Left ventricle myocardium inferior (tissue), 1 donor: ENCODE measurements at regions not wholly inside any gene's neighbourhood (a gene's known extent, or its start where the extent isn't known, plus 50 kb on each side); places are given as distances from the start of the nearest gene placed in this dataset.

Experiments
- DNase-seq: peaks from one replicate; pipeline ENCODE4 v3.0.0-alpha.2; 2020
- H3K27ac ChIP-seq: fragments of 200-600 bp; replicated peaks from 2 replicates; pipeline ENCODE4 v1.8.0; 2021
- H3K27me3 ChIP-seq: fragments of 200-600 bp; 2 replicates; pipeline ENCODE4 v1.8.0; 2021; ENCODE audit warnings: low read depth
- H3K36me3 ChIP-seq: fragments of 200-600 bp; 2 replicates; pipeline ENCODE4 v1.8.0; 2021
- H3K4me1 ChIP-seq: fragments of 200-600 bp; 2 replicates; pipeline ENCODE4 v1.8.0; 2021
- H3K4me3 ChIP-seq: fragments of 200-600 bp; 2 replicates; pipeline ENCODE4 v1.8.0; 2021; ENCODE audit warnings: mild to moderate bottlenecking, moderate library complexity
- H3K9me3 ChIP-seq: fragments of 200-600 bp; replicated peaks from 2 replicates; pipeline ENCODE4 v1.8.0; 2021
- intact Hi-C: fragments of 100-400 bp; cut with micrococcal nuclease; formaldehyde crosslinking; loops from one replicate; pipeline ENCODE4 v1.11.0; 2022
- TF ChIP-seq, protein P1 (sequence below): fragments of 200-600 bp; IDR thresholded peaks from 2 replicates; pipeline ENCODE4 v1.8.0; 2021; ENCODE audit warnings: antibody characterized with exemption, mild to moderate bottlenecking, borderline replicate concordance
- donor health status: DM: no; HTN: yes; CAD: no; lungs with severe emphysema.

DNA sequence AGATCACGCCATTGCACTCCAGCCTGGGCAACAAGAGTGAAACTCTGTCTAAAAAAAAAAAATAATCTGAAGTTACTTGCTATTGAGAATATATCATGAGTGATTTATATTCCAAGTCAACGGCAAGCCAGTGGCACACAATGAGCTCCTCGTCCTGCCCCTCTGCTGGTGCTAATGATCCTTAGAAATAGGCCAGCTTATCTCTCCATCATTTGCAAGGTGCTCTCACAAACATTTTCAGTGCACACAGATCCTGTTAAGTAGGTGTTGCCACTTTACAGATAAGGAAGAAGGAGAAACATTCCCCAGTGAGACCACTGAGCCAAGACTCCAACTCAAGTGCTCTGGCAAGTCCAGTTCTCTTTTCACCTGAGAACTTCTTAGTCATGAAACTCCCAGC, 91.3 kb upstream of the GPR45 start:
- no peaks in the 10 kb centered on the region for H3K4me1 ChIP-seq
- no peak overlapping the region for H3K4me3 ChIP-seq
- no peaks in the 10 kb centered on the region for H3K36me3 ChIP-seq
- TF ChIP-seq, protein P1, sequence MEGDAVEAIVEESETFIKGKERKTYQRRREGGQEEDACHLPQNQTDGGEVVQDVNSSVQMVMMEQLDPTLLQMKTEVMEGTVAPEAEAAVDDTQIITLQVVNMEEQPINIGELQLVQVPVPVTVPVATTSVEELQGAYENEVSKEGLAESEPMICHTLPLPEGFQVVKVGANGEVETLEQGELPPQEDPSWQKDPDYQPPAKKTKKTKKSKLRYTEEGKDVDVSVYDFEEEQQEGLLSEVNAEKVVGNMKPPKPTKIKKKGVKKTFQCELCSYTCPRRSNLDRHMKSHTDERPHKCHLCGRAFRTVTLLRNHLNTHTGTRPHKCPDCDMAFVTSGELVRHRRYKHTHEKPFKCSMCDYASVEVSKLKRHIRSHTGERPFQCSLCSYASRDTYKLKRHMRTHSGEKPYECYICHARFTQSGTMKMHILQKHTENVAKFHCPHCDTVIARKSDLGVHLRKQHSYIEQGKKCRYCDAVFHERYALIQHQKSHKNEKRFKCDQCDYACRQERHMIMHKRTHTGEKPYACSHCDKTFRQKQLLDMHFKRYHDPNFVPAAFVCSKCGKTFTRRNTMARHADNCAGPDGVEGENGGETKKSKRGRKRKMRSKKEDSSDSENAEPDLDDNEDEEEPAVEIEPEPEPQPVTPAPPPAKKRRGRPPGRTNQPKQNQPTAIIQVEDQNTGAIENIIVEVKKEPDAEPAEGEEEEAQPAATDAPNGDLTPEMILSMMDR = no peak
- peaks cover 85% of the 10 kb centered on the region for H3K27me3 ChIP-seq
- intact Hi-C loops = no loop called here
- no peak overlapping the region for H3K27ac ChIP-seq
- H3K9me3 ChIP-seq = no peaks in the 10 kb centered on the region
- no peak for DNase-seq

DNA sequence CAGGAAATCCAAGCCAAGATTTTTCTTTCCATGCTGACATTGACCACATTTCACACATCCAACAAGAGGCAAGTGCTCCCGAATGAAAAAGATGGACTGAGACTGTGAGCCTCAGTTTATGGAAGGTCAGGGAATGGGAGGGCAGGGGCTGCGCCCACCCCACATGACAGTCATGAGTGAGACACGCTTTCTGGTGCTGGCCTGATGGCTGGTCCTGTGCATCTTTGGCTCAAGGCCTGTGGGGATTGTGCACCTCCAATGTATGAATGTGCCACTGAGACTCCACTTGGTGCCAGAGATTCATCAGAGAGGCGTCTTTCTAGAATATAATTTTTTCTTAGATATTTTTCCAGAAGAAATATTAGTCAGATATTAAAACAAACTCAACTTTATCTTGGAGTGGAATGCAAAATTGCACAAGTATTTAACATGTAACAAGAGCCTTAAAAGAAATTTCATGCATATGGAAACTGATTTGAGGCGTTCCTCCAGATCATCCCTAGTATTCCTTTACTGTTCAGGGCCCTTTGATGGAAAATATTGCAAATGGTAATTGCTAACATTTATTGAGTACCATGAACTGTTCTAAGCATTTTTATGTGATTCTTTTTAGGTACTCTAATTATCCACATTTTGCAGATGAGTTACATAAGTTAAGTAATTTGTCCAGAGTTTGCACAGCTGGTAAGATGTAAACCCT, 87.3 kb upstream of the GPR45 start:
- TF ChIP-seq, protein P1 = no peak
- no peak overlapping the region for H3K4me3 ChIP-seq
- no peaks in the 10 kb centered on the region for H3K36me3 ChIP-seq
- intact Hi-C loops = no loop called here
- no peaks in the 10 kb centered on the region for H3K4me1 ChIP-seq
- peaks cover 55% of the 10 kb centered on the region for H3K27me3 ChIP-seq
- H3K9me3 ChIP-seq = peaks cover 21% of the 10 kb centered on the region
- no peak for DNase-seq
- no peak overlapping the region for H3K27ac ChIP-seq

DNA sequence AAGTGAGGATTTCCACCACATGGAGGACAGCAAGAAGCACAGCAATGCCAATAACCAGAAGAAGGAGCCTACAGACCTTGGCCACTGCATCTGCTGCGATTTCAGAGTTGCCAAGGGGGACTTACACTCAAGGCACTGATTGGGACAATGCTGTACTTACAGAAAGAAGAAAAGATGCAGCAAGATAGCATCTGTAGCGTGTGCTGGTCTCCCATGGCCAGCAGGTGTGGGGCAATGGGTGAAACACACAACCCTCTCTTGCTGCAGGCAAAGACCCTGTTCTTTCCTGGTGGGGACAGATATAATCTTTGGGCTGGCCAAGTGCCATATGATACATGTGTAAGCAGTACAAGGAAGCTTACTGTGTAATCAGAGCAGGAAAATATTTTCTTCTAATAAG, 85.4 kb upstream of the GPR45 start:
- peaks cover 22% of the 10 kb centered on the region for H3K9me3 ChIP-seq
- no peaks in the 10 kb centered on the region for H3K4me1 ChIP-seq
- intact Hi-C loops = no loop called here
- no peaks in the 10 kb centered on the region for H3K36me3 ChIP-seq
- no peak overlapping the region for H3K4me3 ChIP-seq
- TF ChIP-seq, protein P1 = no peak
- H3K27ac ChIP-seq = no peak overlapping the region
- H3K27me3 ChIP-seq = peaks cover 39% of the 10 kb centered on the region
- DNase-seq = no peak

DNA sequence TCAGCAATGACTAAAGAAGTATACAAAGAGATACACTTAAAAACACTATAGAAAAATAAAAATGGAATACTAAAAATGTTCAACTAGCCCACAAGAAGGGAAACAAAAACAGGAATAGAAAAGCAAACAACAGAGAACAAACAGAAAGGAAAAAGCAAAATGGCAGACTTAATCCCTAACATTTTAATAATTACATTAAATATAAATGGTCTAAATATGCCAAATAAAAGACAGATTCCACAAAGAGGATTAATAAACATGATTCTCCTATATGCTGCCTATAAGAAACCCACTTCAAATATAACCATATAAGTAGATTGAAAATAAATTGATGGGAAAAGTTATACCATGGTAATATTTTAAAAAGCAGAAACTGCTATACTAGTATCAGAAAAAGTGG, 83.5 kb upstream of the GPR45 start:
- no peak overlapping the region for H3K27ac ChIP-seq
- H3K27me3 ChIP-seq = peaks cover 25% of the 10 kb centered on the region
- no peak overlapping the region for H3K4me3 ChIP-seq
- no peaks in the 10 kb centered on the region for H3K36me3 ChIP-seq
- intact Hi-C loops = no loop called here
- no peaks in the 10 kb centered on the region for H3K4me1 ChIP-seq
- TF ChIP-seq, protein P1 = no peak
- no peak for DNase-seq
- peaks cover 38% of the 10 kb centered on the region for H3K9me3 ChIP-seq

DNA sequence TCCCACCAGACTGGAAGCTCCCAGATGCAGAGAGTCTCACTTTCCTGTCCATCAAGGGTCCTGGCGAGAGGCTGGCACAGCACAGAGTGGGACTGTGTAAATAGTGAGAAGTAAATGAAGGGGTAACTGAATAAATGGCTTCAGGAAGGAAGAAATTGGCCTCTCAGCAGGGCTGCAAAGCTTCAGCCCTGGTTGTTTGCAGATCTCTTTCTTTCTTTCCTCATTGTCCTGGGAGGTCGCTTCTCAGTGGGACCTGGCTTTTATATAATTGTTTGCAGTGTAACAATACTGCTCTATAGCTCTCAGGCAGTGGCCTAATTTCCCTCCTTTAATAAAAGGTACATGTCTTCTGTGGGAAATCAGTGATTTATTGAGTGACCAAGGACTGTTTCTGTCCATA, 74.9 kb upstream of the GPR45 start:
- no peak overlapping the region for H3K4me3 ChIP-seq
- intact Hi-C loops = no loop called here
- H3K27me3 ChIP-seq = peaks cover 49% of the 10 kb centered on the region
- H3K27ac ChIP-seq = no peak overlapping the region
- TF ChIP-seq, protein P1 = no peak
- DNase-seq = no peak
- H3K9me3 ChIP-seq = peaks cover 14% of the 10 kb centered on the region
- no peaks in the 10 kb centered on the region for H3K36me3 ChIP-seq
- H3K4me1 ChIP-seq = no peaks in the 10 kb centered on the region
